GM23248 (cell line): ENCODE measurements at regions not wholly inside any gene's neighbourhood (a gene's known extent, or its start where the extent isn't known, plus 50 kb on each side); places are given as distances from the start of the nearest gene placed in this dataset.

Experiments used
- EZH2 ChIP-seq: fragments of 200-600 bp; sonication (generic); IDR thresholded peaks from 2 replicates; pipeline ENCODE4 v1.6.1; 2018; ENCODE audit warnings: antibody characterized with exemption, mild to moderate bottlenecking; ENCODE audit not compliant: insufficient read depth, poor library complexity, severe bottlenecking
- EZH2phosphoT487 ChIP-seq: fragments of 200-600 bp; sonication (generic); IDR thresholded peaks from 2 replicates; pipeline ENCODE4 v1.6.1; 2018; ENCODE audit warnings: antibody characterized with exemption, moderate library complexity, mild to moderate bottlenecking, low read depth; ENCODE audit not compliant: insufficient read depth

GRCh38 chr9:117974108-117974507, 269.9 kb downstream of the TLR4 start:
- TF ChIP-seq EZH2 (no peak), EZH2phosphoT487 (no peak)
